GM12874 (cell line): ENCODE measurements at regions not wholly inside any gene's neighbourhood (a gene's known extent, or its start where the extent isn't known, plus 50 kb on each side); places are given as distances from the start of the nearest gene placed in this dataset.

Experiments used
- TF ChIP-seq, protein P1 (sequence below): IDR thresholded peaks from 2 replicates; pipeline ENCODE4 v1.5.1; 2011; ENCODE audit warnings: low read depth, mild to moderate bottlenecking, control low read depth, low read length, moderate library complexity; ENCODE audit not compliant: insufficient read depth

DNA sequence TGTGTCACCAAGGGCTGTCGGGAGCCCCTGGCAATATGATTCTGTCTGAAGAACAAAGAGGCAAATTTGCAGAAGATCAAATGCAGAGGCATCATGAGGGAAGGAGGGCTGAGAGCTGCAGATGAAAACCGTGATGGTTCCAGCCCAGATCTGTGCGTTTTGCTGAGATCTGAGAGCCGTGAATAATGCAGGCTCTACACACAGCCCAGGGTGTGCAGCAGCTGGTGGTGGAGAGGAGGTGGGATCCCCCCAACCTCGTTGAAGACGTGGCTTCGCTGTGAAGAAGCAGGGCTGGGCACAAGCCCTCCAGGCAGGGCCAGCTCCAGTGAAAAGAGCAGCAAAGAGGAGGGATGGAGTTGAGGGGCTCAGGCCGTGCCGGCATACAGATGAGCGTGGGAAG is 75.5 kb downstream of the TSPAN17 start:
- TF ChIP-seq, protein P1, sequence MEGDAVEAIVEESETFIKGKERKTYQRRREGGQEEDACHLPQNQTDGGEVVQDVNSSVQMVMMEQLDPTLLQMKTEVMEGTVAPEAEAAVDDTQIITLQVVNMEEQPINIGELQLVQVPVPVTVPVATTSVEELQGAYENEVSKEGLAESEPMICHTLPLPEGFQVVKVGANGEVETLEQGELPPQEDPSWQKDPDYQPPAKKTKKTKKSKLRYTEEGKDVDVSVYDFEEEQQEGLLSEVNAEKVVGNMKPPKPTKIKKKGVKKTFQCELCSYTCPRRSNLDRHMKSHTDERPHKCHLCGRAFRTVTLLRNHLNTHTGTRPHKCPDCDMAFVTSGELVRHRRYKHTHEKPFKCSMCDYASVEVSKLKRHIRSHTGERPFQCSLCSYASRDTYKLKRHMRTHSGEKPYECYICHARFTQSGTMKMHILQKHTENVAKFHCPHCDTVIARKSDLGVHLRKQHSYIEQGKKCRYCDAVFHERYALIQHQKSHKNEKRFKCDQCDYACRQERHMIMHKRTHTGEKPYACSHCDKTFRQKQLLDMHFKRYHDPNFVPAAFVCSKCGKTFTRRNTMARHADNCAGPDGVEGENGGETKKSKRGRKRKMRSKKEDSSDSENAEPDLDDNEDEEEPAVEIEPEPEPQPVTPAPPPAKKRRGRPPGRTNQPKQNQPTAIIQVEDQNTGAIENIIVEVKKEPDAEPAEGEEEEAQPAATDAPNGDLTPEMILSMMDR = no peak

DNA sequence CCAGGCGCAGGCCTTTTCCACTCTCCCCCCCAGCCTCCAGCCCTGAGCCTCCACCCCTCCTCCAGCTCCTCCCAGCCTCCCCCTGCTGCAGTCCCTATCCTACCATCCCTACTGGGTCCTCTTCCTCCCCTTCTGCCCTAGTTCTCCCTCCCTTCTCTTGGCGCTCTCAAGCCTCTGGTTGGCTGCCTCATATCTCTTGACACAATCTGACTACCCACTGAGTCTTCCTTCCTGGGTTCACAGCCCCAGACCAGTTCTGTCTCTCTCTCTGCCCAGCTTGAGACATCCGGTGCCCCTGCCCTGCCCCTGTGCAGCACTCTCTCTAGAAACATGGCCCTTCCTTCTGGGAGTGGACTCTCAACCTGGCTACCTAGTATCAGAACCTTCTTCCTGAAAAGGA is 76.2 kb downstream of the TSPAN17 start:
- TF ChIP-seq, protein P1 = no peak

DNA sequence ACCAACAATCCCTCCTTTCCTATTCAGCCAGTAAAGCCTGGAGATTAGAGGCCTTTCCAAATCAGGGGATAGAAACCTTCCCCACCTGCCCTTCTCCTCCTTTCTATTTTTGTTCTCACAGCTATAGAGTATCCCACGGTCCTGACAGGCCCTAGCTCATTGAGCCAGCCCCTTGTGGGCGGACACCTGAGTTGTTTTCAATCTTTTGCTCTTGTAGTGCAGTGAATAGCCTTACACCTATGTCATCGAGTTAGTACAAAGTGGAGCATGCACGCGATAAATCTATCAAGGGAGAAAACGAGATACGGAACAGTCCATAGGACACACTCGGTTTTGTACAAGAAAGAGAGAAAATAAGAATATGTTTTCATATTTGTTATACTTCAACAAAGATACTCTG is 77.2 kb downstream of the TSPAN17 start:
- TF ChIP-seq, protein P1 = no peak

DNA sequence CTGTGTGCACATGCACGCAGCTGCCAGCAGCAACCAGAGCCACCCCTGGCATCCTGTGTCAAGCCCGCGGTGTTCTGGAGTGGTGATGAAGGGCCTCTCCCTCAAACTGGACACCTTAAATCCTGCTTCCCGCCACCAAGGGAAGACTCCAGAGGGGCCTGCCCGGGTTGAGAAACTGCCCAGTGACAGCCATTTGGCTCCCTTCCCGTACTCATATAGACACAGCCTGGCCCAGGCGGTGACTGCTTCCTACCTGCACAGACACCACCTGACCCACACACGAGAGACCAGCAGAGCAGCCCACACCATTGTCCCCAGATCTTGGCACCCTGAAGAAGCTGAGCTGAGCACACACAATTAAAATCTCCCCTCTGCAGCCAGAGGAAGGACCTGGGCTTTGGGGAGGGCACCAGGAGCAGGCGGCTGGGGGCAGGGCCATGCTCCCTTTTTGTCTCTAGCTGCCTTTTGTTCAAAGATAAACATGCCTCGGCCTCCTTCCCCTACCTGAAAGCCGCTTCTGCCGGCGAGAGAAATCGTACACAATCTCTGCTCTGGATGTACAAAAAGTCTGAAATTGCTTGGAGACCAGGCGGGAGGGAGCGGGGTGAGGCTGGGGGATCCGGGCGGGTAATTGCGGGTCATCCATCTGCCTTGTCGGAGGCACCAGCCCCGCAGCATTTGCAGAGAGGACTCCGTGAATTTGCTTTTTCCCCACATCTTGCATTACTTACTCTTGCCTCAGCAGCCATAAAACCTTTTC is 78.4 kb downstream of the TSPAN17 start:
- TF ChIP-seq, protein P1 = no peak

DNA sequence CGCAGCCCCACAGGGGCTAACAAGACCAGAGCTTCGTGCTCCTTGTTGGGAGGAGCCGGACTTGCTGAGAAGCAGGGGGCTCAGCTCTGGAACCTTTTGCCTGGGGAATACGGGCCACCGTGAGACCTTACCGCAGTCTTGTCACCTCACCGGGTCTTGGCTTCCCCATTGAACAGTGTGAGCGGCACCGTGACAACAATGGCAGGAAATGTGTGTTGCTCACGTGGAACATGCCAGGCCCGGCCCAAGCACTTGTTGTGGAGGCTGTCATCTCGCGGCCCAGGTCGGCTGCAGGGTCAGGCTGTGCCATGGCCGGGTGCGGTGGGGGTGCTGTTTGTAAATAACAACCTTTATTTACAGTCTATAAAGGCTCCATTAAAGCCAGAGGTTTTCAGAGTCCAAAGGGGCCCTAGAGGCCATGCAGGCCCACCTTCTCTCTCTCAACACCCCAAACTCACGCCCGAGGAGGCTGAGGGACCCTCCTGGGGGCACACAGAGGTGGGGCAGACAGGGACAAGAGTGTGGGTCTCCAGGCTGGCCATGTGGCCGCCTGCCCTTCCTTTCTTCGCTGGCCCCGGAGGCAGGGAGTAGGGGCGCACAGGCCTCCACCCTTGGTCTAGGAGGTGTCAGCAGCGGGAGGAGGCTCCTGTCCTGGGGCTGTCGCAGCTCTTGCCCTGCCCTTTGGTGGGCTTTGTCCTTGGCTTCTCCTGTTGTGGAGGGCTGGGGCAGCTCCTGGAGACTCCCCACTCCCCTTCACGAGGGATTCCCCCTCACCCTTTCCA is 79.7 kb downstream of the TSPAN17 start:
- TF ChIP-seq, protein P1 = no peak

DNA sequence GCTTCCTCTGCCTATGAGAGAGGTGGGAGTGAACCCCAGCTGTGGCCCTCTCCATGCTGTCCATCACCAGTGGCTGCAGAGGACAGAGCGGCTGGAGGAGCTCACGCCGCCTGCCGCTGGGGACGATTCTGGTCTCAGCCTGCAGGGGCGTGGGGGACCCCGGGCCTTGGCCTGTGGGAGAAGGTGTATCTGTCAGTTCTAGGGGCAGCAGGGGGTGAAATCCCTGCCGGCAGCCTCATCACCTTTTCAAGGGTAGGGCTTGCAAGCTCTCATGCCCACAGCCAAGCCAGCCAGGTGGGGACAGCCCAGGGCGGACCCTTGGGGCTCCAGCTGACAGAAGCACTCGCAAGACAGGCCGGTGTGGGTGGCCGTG is 80.2 kb downstream of the TSPAN17 start:
- TF ChIP-seq, protein P1 = no peak

DNA sequence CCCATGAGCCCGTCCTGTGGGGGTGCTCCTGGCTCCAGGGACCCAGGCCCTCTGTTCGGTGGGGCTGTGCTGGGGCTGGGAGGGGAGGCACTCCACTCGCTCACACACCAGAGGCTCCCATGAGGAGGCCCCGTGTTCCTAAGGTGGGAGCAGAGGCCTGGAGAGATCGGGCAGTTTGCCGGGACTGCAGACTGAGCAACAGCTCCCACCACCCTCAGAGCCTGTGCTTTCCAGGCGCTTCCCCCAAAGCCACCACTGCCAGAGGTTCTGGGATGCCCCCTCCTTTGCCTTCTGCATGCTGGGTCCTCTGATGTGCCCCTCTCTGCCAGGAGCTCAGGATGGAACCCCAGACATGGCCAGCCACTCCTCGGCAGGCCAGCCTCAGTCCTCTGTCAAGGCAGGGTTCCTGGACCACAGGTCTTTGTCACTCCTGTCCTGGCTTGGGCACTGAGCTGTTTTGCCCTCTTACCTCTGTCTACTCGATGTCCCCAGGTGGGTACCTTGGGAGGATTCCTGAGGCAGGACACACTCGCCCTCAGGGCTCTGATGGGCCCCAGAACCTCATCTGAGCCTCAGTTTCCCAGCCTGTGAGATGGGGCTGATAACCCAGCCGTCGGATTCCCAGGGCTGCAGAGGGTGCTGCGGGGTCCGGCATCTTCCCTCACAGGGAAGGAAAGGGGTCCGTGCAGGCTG is 80.8 kb downstream of the TSPAN17 start:
- TF ChIP-seq, protein P1 = no peak
